ENCODE measurements at regions not wholly inside any gene's neighbourhood (a gene's known extent, or its start where the extent isn't known, plus 50 kb on each side); places are given as distances from the start of the nearest gene placed in this dataset.
"Not testable (repeated sequence)": the region's sequence is repeated elsewhere in the genome, so short reads cannot be mapped to it uniquely, and the experiment has no call there.

DNA sequence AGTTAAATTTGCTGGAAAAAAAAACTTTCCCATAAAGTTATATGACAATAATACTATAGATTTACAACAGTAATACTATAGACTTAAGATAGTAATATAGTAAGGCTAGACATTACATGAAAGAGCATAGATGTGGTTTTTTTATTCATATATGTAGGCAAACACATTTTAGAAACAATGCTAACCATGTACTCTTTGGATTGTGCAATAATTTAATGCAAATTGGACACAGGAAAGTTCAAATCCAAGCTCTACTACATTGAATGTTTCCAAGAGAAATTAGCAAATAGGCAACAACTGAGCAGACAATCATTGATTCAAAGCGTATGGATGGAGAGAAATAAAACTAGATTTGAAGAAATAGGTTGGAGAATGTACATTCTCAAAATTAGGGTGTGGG is 469.2 kb downstream of the CNTN3 start:
- Histone ChIP-seq H3K27ac (no peak overlapping the region), H3K36me3 (no peaks in the 10 kb centered on the region), H3K4me1 (no peaks in the 10 kb centered on the region), H3K9me3 (no peaks in the 10 kb centered on the region), H3K27me3 (no peaks in the 10 kb centered on the region), H3K4me3 (no peak overlapping the region)
- DNase-seq (ENCODE audit: low spot score in 2 of 2), result no peak
- TF ChIP-seq POLR2A (IDR thresholded peaks at IDR 0.05), result no peak
- no peak for TF ChIP-seq CTCF (IDR thresholded peaks at IDR 0.05)
- no peak for TF ChIP-seq EP300 (IDR thresholded peaks at IDR 0.05)
- 87 to 94% methylated on average over 1 of the region's 1 CpG for WGBS, 2 donors

DNA sequence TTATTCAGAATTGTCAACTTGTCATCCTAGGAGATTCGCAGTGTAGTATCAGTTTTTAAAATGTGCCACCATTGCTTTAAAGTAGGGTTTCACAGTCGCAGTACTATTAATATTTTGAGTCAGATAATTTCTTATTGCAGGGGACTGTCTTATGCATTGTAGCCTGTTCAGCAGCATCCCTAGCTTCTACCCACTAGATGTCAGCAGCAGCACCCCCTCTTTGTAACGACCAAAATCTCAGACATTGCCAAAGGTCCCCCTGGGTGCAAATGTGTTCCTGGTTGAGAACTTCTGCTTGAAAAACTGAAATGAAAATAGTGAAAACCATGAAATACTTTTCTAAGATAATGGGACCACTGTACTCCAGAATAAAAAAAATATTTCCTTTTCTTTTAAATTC is 474.8 kb downstream of the CNTN3 start:
- Histone ChIP-seq H3K27me3 (no peaks in the 10 kb centered on the region), H3K4me1 (no peaks in the 10 kb centered on the region), H3K4me3 (no peak overlapping the region), H3K9me3 (peaks cover 0 to 3% (median 0%) of the 10 kb centered on the region in 4 donors), H3K36me3 (no peaks in the 10 kb centered on the region), H3K27ac (no peak overlapping the region)
- DNase-seq (ENCODE audit: low spot score in 2 of 2), result no peak
- TF ChIP-seq POLR2A (IDR thresholded peaks at IDR 0.05) (no peak), CTCF (IDR thresholded peaks at IDR 0.05) (no peak), EP300 (IDR thresholded peaks at IDR 0.05) (no peak)
- WGBS, 2 donors, result 50 to 55% methylated on average over 3 of the region's 3 CpGs

GRCh38 chr3:74137790-74138189 is 476.7 kb downstream of the CNTN3 start:
- H3K4me1 ChIP-seq, result no peaks in the 10 kb centered on the region
- H3K4me3 ChIP-seq, result no peak overlapping the region
- TF ChIP-seq CTCF (IDR thresholded peaks at IDR 0.05) (no peak), POLR2A (IDR thresholded peaks at IDR 0.05) (no peak), EP300 (IDR thresholded peaks at IDR 0.05) (no peak)
- H3K9me3 ChIP-seq, result peaks cover 0 to 3% (median 0%) of the 10 kb centered on the region in 4 donors
- H3K27ac ChIP-seq, result no peak overlapping the region
- H3K36me3 ChIP-seq, result no peaks in the 10 kb centered on the region
- no peak for DNase-seq (ENCODE audit: low spot score in 2 of 2)
- no peaks in the 10 kb centered on the region for H3K27me3 ChIP-seq

DNA sequence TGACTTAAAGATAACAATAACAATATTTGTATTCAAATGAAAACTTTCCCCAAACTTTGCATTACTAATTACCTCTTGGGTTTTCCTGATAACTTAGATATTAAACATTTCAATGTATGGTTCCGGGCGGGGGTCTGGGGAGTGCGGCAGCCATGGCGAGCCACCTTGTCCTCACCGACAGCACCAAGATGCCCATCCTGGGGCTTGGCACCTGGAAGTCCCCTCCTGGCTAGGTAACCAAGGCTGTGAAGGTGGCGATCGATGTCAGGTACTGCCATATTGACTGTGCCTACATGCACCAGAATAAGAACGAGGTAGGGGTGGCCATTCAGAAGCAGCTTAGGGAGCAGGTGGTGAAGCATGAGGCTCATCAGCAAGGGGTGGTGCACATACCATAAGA is 478.7 kb downstream of the CNTN3 start:
- DNase-seq (ENCODE audit: low spot score in 2 of 2), result no peak
- Histone ChIP-seq H3K9me3 (peaks cover 0 to 6% (median 0%) of the 10 kb centered on the region in 4 donors), H3K4me1 (no peaks in the 10 kb centered on the region), H3K27me3 (no peaks in the 10 kb centered on the region), H3K36me3 (no peaks in the 10 kb centered on the region), H3K27ac (no peak overlapping the region), H3K4me3 (no peak overlapping the region)
- 88 to 97% methylated on average over 8 of the region's 8 CpGs for WGBS, 2 donors
- no peak for TF ChIP-seq EP300 (IDR thresholded peaks at IDR 0.05)

- Histone ChIP-seq H3K4me3 (no peak overlapping the region), H3K4me1 (no peaks in the 10 kb centered on the region), H3K27me3 (no peaks in the 10 kb centered on the region), H3K36me3 (no peaks in the 10 kb centered on the region), H3K27ac (no peak overlapping the region), H3K9me3 (peaks cover 0 to 12% (median 0%) of the 10 kb centered on the region in 4 donors)
- DNase-seq (ENCODE audit: low spot score in 2 of 2), result no peak
- no peak for TF ChIP-seq POLR2A (IDR thresholded peaks at IDR 0.05)
- TF ChIP-seq EP300 (IDR thresholded peaks at IDR 0.05), result no peak
- no peak for TF ChIP-seq CTCF (IDR thresholded peaks at IDR 0.05)
- WGBS, 2 donors, result 57 to 63% methylated on average over 2 of the region's 2 CpGs
These were observed 479.6 kb downstream of the CNTN3 start for GRCh38 chr3:74134831-74135230.

GRCh38 chr3:74131546-74132328 is 482.7 kb downstream of the CNTN3 start:
- H3K9me3 ChIP-seq, result peaks cover 0 to 12% (median 0%) of the 10 kb centered on the region in 4 donors
- not testable (repeated sequence) for H3K4me1 ChIP-seq; H3K27ac ChIP-seq; H3K27me3 ChIP-seq; H3K4me3 ChIP-seq; DNase-seq (ENCODE audit: low spot score in 2 of 2); H3K36me3 ChIP-seq
- WGBS, 2 donors, result 75% methylated on average over 5 to 6 of the region's 6 CpGs

All from tibial nerve (tissue), 4 donors.